ENCODE measurements at regions not wholly inside any gene's neighbourhood (a gene's known extent, or its start where the extent isn't known, plus 50 kb on each side); places are given as distances from the start of the nearest gene placed in this dataset.

GRCh38 chr10:8876171-8876570 is 821.7 kb downstream of the GATA3 start:
- TF ChIP-seq CTCF (IDR thresholded peaks at IDR 0.05; ENCODE audit: insufficient read depth, low read depth, low read length) (no peak), EZH2 (IDR thresholded peaks at IDR 0.05; ENCODE audit: insufficient read depth, low read length) (no peak)
